PC-3 (cell line): ENCODE measurements at regions not wholly inside any gene's neighbourhood (a gene's known extent, or its start where the extent isn't known, plus 50 kb on each side); places are given as distances from the start of the nearest gene placed in this dataset.
"Not testable (repeated sequence)": the region's sequence is repeated elsewhere in the genome, so short reads cannot be mapped to it uniquely, and the experiment has no call there.

Experiments
- CTCF ChIP-seq: fragments of 300-600 bp; sonication (generic); conservative IDR thresholded peaks from 2 replicates; pipeline ENCODE4 v1.5.1; 2017; ENCODE audit warnings: antibody characterized with exemption, low read depth, mild to moderate bottlenecking, low read length
- EZH2 ChIP-seq: fragments of 300-600 bp; sonication (generic); IDR thresholded peaks from one replicate; pipeline ENCODE4 v1.6.1; 2017; ENCODE audit warnings: antibody characterized with exemption, mild to moderate bottlenecking, low read length; ENCODE audit not compliant: unreplicated experiment

DNA sequence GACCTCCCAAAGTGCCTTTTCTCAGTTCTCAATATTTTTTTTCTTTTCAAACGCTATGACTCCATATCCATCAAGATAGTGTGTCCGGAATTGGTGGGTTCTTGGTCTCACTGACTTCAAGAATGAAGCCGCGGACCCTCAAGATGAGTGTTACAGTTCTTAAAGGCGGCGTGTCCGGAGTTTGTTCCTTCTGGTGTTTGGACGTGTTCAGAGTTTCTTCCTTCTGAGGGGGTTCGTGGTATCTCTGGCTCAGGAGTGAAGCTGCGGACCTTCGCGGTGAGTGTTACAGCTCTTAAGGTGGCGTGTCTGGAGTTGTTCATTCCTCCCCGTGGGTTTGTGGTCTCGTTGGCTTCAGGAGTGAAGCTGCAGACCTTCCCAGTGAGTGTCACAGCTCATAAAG lies 218.3 kb downstream of the BAMBI start:
- not testable (repeated sequence) for TF ChIP-seq CTCF, EZH2
